ENCODE measurements at regions not wholly inside any gene's neighbourhood (a gene's known extent, or its start where the extent isn't known, plus 50 kb on each side); places are given as distances from the start of the nearest gene placed in this dataset.

DNA sequence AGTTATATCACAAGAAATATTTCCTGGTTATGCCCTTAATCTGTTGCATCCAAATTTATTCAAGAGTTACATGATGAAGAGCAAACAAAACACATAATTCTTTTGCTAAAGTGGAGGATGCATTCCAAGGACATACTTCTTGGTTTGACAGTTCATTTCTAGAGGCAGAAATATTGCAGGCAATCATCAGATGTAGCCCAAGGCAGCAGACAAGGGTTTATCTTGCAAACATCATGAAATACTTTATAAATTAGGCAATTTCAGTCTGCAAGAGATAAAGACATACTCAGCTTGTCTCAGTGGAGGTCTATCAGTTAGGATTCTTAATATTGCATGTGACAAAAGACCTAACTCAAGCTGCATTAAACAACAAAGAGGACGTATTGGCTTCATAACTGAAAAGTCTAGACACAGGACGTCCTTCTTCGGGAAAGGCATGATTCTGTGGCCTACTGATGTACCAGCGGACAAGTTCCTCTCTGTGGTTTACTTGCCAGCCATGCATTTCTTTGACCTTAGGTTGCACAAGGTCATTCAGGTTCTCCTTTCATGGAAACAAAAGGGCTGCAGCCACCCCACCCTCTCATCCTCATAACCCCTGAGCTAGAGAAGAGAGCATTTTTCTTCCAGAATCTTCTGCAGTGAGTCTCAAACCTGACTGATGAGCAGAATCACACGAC is 204.1 kb downstream of the KATNAL1 start:
- TF ChIP-seq, protein P1, sequence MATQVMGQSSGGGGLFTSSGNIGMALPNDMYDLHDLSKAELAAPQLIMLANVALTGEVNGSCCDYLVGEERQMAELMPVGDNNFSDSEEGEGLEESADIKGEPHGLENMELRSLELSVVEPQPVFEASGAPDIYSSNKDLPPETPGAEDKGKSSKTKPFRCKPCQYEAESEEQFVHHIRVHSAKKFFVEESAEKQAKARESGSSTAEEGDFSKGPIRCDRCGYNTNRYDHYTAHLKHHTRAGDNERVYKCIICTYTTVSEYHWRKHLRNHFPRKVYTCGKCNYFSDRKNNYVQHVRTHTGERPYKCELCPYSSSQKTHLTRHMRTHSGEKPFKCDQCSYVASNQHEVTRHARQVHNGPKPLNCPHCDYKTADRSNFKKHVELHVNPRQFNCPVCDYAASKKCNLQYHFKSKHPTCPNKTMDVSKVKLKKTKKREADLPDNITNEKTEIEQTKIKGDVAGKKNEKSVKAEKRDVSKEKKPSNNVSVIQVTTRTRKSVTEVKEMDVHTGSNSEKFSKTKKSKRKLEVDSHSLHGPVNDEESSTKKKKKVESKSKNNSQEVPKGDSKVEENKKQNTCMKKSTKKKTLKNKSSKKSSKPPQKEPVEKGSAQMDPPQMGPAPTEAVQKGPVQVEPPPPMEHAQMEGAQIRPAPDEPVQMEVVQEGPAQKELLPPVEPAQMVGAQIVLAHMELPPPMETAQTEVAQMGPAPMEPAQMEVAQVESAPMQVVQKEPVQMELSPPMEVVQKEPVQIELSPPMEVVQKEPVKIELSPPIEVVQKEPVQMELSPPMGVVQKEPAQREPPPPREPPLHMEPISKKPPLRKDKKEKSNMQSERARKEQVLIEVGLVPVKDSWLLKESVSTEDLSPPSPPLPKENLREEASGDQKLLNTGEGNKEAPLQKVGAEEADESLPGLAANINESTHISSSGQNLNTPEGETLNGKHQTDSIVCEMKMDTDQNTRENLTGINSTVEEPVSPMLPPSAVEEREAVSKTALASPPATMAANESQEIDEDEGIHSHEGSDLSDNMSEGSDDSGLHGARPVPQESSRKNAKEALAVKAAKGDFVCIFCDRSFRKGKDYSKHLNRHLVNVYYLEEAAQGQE (tag by site-specific recombination; IDR thresholded peaks at IDR 0.05), result no peak
- TF ChIP-seq, protein P2, sequence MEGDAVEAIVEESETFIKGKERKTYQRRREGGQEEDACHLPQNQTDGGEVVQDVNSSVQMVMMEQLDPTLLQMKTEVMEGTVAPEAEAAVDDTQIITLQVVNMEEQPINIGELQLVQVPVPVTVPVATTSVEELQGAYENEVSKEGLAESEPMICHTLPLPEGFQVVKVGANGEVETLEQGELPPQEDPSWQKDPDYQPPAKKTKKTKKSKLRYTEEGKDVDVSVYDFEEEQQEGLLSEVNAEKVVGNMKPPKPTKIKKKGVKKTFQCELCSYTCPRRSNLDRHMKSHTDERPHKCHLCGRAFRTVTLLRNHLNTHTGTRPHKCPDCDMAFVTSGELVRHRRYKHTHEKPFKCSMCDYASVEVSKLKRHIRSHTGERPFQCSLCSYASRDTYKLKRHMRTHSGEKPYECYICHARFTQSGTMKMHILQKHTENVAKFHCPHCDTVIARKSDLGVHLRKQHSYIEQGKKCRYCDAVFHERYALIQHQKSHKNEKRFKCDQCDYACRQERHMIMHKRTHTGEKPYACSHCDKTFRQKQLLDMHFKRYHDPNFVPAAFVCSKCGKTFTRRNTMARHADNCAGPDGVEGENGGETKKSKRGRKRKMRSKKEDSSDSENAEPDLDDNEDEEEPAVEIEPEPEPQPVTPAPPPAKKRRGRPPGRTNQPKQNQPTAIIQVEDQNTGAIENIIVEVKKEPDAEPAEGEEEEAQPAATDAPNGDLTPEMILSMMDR (tag by site-specific recombination; IDR thresholded peaks at IDR 0.05), result no peak
- TF ChIP-seq ZNF621 (tag by site-specific recombination; IDR thresholded peaks at IDR 0.05), result no peak
- TF ChIP-seq, protein P3, sequence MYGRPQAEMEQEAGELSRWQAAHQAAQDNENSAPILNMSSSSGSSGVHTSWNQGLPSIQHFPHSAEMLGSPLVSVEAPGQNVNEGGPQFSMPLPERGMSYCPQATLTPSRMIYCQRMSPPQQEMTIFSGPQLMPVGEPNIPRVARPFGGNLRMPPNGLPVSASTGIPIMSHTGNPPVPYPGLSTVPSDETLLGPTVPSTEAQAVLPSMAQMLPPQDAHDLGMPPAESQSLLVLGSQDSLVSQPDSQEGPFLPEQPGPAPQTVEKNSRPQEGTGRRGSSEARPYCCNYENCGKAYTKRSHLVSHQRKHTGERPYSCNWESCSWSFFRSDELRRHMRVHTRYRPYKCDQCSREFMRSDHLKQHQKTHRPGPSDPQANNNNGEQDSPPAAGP (tag by site-specific recombination; IDR thresholded peaks at IDR 0.05), result no peak
- TF ChIP-seq KLF1 (tag by site-specific recombination; IDR thresholded peaks at IDR 0.05), result no peak
- no peak for TF ChIP-seq ZNF292 (tag by site-specific recombination; IDR thresholded peaks at IDR 0.05; ENCODE audit: borderline replicate concordance, low read depth)
- TF ChIP-seq TCF7L2 (IDR thresholded peaks at IDR 0.05; ENCODE audit: borderline replicate concordance, low read depth, low read length), result no peak
- no peak for TF ChIP-seq ZSCAN16 (tag by site-specific recombination; IDR thresholded peaks at IDR 0.05)
- no peak for TF ChIP-seq ZNF112 (tag by site-specific recombination; IDR thresholded peaks at IDR 0.05)
- TF ChIP-seq YY1 (tag by site-specific recombination; IDR thresholded peaks at IDR 0.05), result no peak
- no peak for TF ChIP-seq ZNF121 (tag by site-specific recombination; IDR thresholded peaks at IDR 0.05)
- TF ChIP-seq ZNF529 (tag by site-specific recombination; IDR thresholded peaks at IDR 0.05; ENCODE audit: insufficient replicate concordance), result no peak
- TF ChIP-seq HOXC10 (CRISPR knock-in tag; IDR thresholded peaks at IDR 0.05), result no peak
- no peak for TF ChIP-seq ZNF776 (tag by site-specific recombination; IDR thresholded peaks at IDR 0.05; ENCODE audit: borderline replicate concordance)
